Cardiac muscle cell (in vitro differentiated cells and primary cell): ENCODE measurements at regions not wholly inside any gene's neighbourhood (a gene's known extent, or its start where the extent isn't known, plus 50 kb on each side); places are given as distances from the start of the nearest gene placed in this dataset.
A peak's percentile ranks its signal among the peaks of the same experiment; 100 is the strongest.
"Not testable (repeated sequence)": the region's sequence is repeated elsewhere in the genome, so short reads cannot be mapped to it uniquely, and the experiment has no call there.

ENCODE experiments used
- DNase-seq, 2 donors: peaks; one replicate each; pipeline versions ENCODE4 v3.0.0 to v3.0.0-alpha.2; 2010 to 2017; ENCODE audit warnings: low read depth in 1 of 2, low spot score in 1 of 2
- H3K27ac ChIP-seq: fragments of 200-600 bp; sonication (generic); 2 replicates; pipeline ENCODE4 v1.5.1; 2016
- H3K27me3 ChIP-seq: fragments of 200-600 bp; sonication (generic); 2 replicates; pipeline ENCODE4 v1.6.0; 2016; ENCODE audit warnings: control low read depth
- H3K36me3 ChIP-seq: fragments of 200-600 bp; sonication (generic); 2 replicates; pipeline ENCODE4 v1.5.1; 2016; ENCODE audit warnings: control low read depth
- H3K4me1 ChIP-seq: fragments of 200-600 bp; sonication (generic); 2 replicates; pipeline ENCODE4 v1.8.1; 2017; ENCODE audit warnings: low read depth, mild to moderate bottlenecking, mixed run types
- H3K4me3 ChIP-seq: fragments of 200-600 bp; sonication (generic); 2 replicates; pipeline ENCODE4 v1.5.1; 2016; ENCODE audit warnings: mild to moderate bottlenecking
- H3K9me3 ChIP-seq: fragments of 200-600 bp; sonication (generic); 2 replicates; pipeline ENCODE4 v1.5.1; 2017; ENCODE audit warnings: low read depth, mild to moderate bottlenecking, control low read depth

- H3K27me3 ChIP-seq, H3K4me1 ChIP-seq, H3K27ac ChIP-seq, H3K9me3 ChIP-seq, H3K4me3 ChIP-seq, H3K36me3 ChIP-seq: not testable (repeated sequence)
- DNase-seq = peak in 1 of 2 donors; percentile 0
These were observed 2712.5 kb upstream of the OR11H1 start for GRCh38 chr22:12815397-12816036.
